ENCODE measurements at regions not wholly inside any gene's neighbourhood (a gene's known extent, or its start where the extent isn't known, plus 50 kb on each side); places are given as distances from the start of the nearest gene placed in this dataset.

- TF ChIP-seq ATF3 (IDR thresholded peaks at IDR 0.05) (no peak), POLR2A (IDR thresholded peaks at IDR 0.05; ENCODE audit: borderline replicate concordance, extremely low read depth, insufficient read depth, insufficient read length) (no peak), EZH2 (IDR thresholded peaks at IDR 0.05) (no peak), SRF (IDR thresholded peaks at IDR 0.05; ENCODE audit: low read depth) (no peak), EGR1 (IDR thresholded peaks at IDR 0.05; ENCODE audit: low read depth) (no peak), FOSL1 (IDR thresholded peaks at IDR 0.05; ENCODE audit: low read depth) (no peak), EZH2phosphoT487 (IDR thresholded peaks at IDR 0.05; ENCODE audit: borderline replicate concordance) (no peak)
- TF ChIP-seq, protein P1, sequence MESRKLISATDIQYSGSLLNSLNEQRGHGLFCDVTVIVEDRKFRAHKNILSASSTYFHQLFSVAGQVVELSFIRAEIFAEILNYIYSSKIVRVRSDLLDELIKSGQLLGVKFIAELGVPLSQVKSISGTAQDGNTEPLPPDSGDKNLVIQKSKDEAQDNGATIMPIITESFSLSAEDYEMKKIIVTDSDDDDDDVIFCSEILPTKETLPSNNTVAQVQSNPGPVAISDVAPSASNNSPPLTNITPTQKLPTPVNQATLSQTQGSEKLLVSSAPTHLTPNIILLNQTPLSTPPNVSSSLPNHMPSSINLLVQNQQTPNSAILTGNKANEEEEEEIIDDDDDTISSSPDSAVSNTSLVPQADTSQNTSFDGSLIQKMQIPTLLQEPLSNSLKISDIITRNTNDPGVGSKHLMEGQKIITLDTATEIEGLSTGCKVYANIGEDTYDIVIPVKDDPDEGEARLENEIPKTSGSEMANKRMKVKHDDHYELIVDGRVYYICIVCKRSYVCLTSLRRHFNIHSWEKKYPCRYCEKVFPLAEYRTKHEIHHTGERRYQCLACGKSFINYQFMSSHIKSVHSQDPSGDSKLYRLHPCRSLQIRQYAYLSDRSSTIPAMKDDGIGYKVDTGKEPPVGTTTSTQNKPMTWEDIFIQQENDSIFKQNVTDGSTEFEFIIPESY (IDR thresholded peaks at IDR 0.05; ENCODE audit: extremely low read depth, insufficient replicate concordance, low read length) = no peak
Observed at GRCh38 chr16:27679899-27680298, 130.0 kb downstream of the KATNIP start (continued).

DNA sequence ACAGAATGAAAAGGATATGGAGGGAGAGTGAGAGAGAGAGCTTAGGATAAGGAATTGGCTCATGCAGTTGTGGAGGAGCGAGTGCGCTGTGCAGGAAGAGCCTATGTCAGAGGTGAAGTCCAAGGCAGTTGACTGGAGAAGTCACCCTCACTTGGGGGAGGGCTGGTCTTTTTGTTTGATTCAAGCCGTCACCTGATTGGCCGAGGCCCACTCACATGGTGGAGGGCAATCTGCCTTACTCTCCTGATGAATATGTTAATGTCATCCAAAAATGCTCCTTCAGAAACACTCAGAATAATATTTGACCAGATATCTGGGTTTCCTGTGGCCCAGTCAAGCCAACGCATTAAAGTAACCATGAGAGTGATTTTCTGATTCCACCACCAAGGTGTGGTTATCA, 131.7 kb downstream of the KATNIP start:
- Histone ChIP-seq H3K27me3 (ENCODE audit: insufficient read depth, low read length) (no peaks in the 10 kb centered on the region), H3K4me1 (ENCODE audit: control insufficient read depth in 1 of 2, insufficient read depth in 2 of 2, low read length in 2 of 2) (no peaks in the 10 kb centered on the region), H3K9me3 (ENCODE audit: control insufficient read depth in 1 of 2, insufficient read depth in 1 of 2, low read depth in 1 of 2, low read length in 2 of 2) (no peaks in the 10 kb centered on the region), H3K4me2 (ENCODE audit: low read length) (no peak overlapping the region), H2AFZ (ENCODE audit: low read depth, low read length, poor library complexity, severe bottlenecking) (no peak overlapping the region), H3K79me2 (ENCODE audit: insufficient read depth, low read length) (no peaks in the 10 kb centered on the region), H3K36me3 (ENCODE audit: control insufficient read depth in 1 of 2, insufficient read depth in 2 of 2, low read length in 2 of 2) (peaks cover 2 to 3% of the 10 kb centered on the region in 2 experiments; a peak in 2 of 4 replicates), H3K9me2 (ENCODE audit: insufficient read depth) (no peaks in the 10 kb centered on the region), H3K4me3 (replicated peaks in 1 of 2; ENCODE audit: low read depth in 1 of 2, low read length in 2 of 2) (no peak overlapping the region), H4K20me1 (ENCODE audit: insufficient read depth) (no peaks in the 10 kb centered on the region), H3K9ac (ENCODE audit: low read length) (no peak overlapping the region), H3K27ac (ENCODE audit: low read depth, low read length) (no peak overlapping the region)
- no peak for DNase-seq (ENCODE audit: low read depth, low spot score)
- ChIA-PET CTCF (no interaction called here), POLR2A (no interaction called here), RAD21 (ENCODE audit: low non-redundant PET in 1 of 2, low total read pairs in 2 of 2, uncharacterized antibody in 2 of 2, unreplicated experiment in 2 of 2) (no interaction called here)
- intact Hi-C loops (cut with micrococcal nuclease) = no loop called here
- TF ChIP-seq RAD21 (IDR thresholded peaks at IDR 0.05; ENCODE audit: low read depth) = no peak
- TF ChIP-seq JUND (IDR thresholded peaks at IDR 0.05) = no peak
- no peak for TF ChIP-seq CTCF (IDR thresholded peaks at IDR 0.05 in 2 of 3, conservative IDR thresholded peaks at IDR 0.05 in 1 of 3; ENCODE audit: borderline replicate concordance in 1 of 3, insufficient read depth in 1 of 3, low read depth in 2 of 3, low read length in 2 of 3)
- TF ChIP-seq, protein P2, sequence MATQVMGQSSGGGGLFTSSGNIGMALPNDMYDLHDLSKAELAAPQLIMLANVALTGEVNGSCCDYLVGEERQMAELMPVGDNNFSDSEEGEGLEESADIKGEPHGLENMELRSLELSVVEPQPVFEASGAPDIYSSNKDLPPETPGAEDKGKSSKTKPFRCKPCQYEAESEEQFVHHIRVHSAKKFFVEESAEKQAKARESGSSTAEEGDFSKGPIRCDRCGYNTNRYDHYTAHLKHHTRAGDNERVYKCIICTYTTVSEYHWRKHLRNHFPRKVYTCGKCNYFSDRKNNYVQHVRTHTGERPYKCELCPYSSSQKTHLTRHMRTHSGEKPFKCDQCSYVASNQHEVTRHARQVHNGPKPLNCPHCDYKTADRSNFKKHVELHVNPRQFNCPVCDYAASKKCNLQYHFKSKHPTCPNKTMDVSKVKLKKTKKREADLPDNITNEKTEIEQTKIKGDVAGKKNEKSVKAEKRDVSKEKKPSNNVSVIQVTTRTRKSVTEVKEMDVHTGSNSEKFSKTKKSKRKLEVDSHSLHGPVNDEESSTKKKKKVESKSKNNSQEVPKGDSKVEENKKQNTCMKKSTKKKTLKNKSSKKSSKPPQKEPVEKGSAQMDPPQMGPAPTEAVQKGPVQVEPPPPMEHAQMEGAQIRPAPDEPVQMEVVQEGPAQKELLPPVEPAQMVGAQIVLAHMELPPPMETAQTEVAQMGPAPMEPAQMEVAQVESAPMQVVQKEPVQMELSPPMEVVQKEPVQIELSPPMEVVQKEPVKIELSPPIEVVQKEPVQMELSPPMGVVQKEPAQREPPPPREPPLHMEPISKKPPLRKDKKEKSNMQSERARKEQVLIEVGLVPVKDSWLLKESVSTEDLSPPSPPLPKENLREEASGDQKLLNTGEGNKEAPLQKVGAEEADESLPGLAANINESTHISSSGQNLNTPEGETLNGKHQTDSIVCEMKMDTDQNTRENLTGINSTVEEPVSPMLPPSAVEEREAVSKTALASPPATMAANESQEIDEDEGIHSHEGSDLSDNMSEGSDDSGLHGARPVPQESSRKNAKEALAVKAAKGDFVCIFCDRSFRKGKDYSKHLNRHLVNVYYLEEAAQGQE (IDR thresholded peaks at IDR 0.05; ENCODE audit: low read depth) = no peak
- no peak for TF ChIP-seq CBX3 (IDR thresholded peaks at IDR 0.05; ENCODE audit: low read depth)
- TF ChIP-seq FOSL1 (IDR thresholded peaks at IDR 0.05; ENCODE audit: low read depth) = no peak
- TF ChIP-seq ATF3 (IDR thresholded peaks at IDR 0.05) = no peak
- no peak for TF ChIP-seq EZH2phosphoT487 (IDR thresholded peaks at IDR 0.05; ENCODE audit: borderline replicate concordance)
- no peak for ATAC-seq
- BruUV-seq (replicated peaks) = no TSS peak
